ENCODE measurements at regions not wholly inside any gene's neighbourhood (a gene's known extent, or its start where the extent isn't known, plus 50 kb on each side); places are given as distances from the start of the nearest gene placed in this dataset.

- POLR2A ChIA-PET = interaction anchor here (0.7 to 0.9 kb wide), 3 partner anchors 20 to 864 kb away, joined by 3 to 4 read pairs (median 3); no protein-coding TSS in a partner anchor
These were observed 393.4 kb upstream of the SULF2 start for GRCh38 chr20:48178633-48179032.

GRCh38 chr20:48177058-48177457 is 391.8 kb upstream of the SULF2 start:
- no peak overlapping the region for H3K27ac Mint-ChIP-seq (ENCODE audit: low read depth, unreplicated experiment)
- H3K4me3 Mint-ChIP-seq (ENCODE audit: unreplicated experiment) = no peak overlapping the region
- no peak for DNase-seq (ENCODE audit: unreplicated experiment)
- CTCF ChIA-PET = no interaction called here
- no peak for TF ChIP-seq CTCF (IDR thresholded peaks at IDR 0.05; ENCODE audit: unreplicated experiment)
- POLR2A ChIA-PET = no interaction called here
- intact Hi-C loops (cut with micrococcal nuclease) = no loop called here
- peaks cover 31% of the 10 kb centered on the region for H3K27me3 Mint-ChIP-seq (ENCODE audit: insufficient read depth, unreplicated experiment)
- no peaks in the 10 kb centered on the region for H3K36me3 Mint-ChIP-seq (ENCODE audit: insufficient read depth, unreplicated experiment)
- no TSS peak for BruUV-seq (replicated peaks)
- peaks cover 21% of the 10 kb centered on the region for H3K4me1 Mint-ChIP-seq (ENCODE audit: insufficient read depth, unreplicated experiment)
- H3K9me3 Mint-ChIP-seq (ENCODE audit: unreplicated experiment) = peaks cover 5% of the 10 kb centered on the region

More at GRCh38 chr20:48178633-48179032, 393.4 kb upstream of the SULF2 start:
- DNase-seq (ENCODE audit: unreplicated experiment) = no peak
- peaks cover 21% of the 10 kb centered on the region for H3K4me1 Mint-ChIP-seq (ENCODE audit: insufficient read depth, unreplicated experiment)
- H3K27ac Mint-ChIP-seq (ENCODE audit: low read depth, unreplicated experiment) = no peak overlapping the region
- intact Hi-C loops (cut with micrococcal nuclease) = no loop called here
- CTCF ChIA-PET = no interaction called here
- no peak overlapping the region for H3K4me3 Mint-ChIP-seq (ENCODE audit: unreplicated experiment)
- peaks cover 15% of the 10 kb centered on the region for H3K27me3 Mint-ChIP-seq (ENCODE audit: insufficient read depth, unreplicated experiment)
- BruUV-seq (replicated peaks) = no TSS peak
- H3K36me3 Mint-ChIP-seq (ENCODE audit: insufficient read depth, unreplicated experiment) = no peaks in the 10 kb centered on the region
- TF ChIP-seq CTCF (IDR thresholded peaks at IDR 0.05; ENCODE audit: unreplicated experiment) = no peak
- H3K9me3 Mint-ChIP-seq (ENCODE audit: unreplicated experiment) = peaks cover 5% of the 10 kb centered on the region

GRCh38 chr20:48176139-48176538 is 390.9 kb upstream of the SULF2 start:
- ChIA-PET CTCF (no interaction called here), POLR2A (interaction anchor here (0.8 kb wide), 1 partner anchor 13 kb away, joined by 3 read pairs; no protein-coding TSS in a partner anchor)
- no peak for DNase-seq (ENCODE audit: unreplicated experiment)
- intact Hi-C loops (cut with micrococcal nuclease) = no loop called here
- Mint-ChIP-seq H3K36me3 (ENCODE audit: insufficient read depth, unreplicated experiment) (no peaks in the 10 kb centered on the region), H3K4me1 (ENCODE audit: insufficient read depth, unreplicated experiment) (peaks cover 17% of the 10 kb centered on the region), H3K9me3 (ENCODE audit: unreplicated experiment) (no peaks in the 10 kb centered on the region), H3K27ac (ENCODE audit: low read depth, unreplicated experiment) (no peak overlapping the region), H3K4me3 (ENCODE audit: unreplicated experiment) (no peak overlapping the region), H3K27me3 (ENCODE audit: insufficient read depth, unreplicated experiment) (peaks cover 40% of the 10 kb centered on the region)
- no TSS peak for BruUV-seq (replicated peaks)
- no peak for TF ChIP-seq CTCF (IDR thresholded peaks at IDR 0.05; ENCODE audit: unreplicated experiment)

GRCh38 chr20:48175261-48175660 is 390.0 kb upstream of the SULF2 start:
- H3K27ac Mint-ChIP-seq (ENCODE audit: low read depth, unreplicated experiment) = no peak overlapping the region
- H3K9me3 Mint-ChIP-seq (ENCODE audit: unreplicated experiment) = no peaks in the 10 kb centered on the region
- no peaks in the 10 kb centered on the region for H3K36me3 Mint-ChIP-seq (ENCODE audit: insufficient read depth, unreplicated experiment)
- H3K4me3 Mint-ChIP-seq (ENCODE audit: unreplicated experiment) = no peak overlapping the region
- intact Hi-C loops (cut with micrococcal nuclease) = no loop called here
- ChIA-PET CTCF (no interaction called here), POLR2A (no interaction called here)
- peaks cover 49% of the 10 kb centered on the region for H3K27me3 Mint-ChIP-seq (ENCODE audit: insufficient read depth, unreplicated experiment)
- BruUV-seq (replicated peaks) = no TSS peak
- H3K4me1 Mint-ChIP-seq (ENCODE audit: insufficient read depth, unreplicated experiment) = peaks cover 10% of the 10 kb centered on the region
- DNase-seq (ENCODE audit: unreplicated experiment) = no peak
- TF ChIP-seq CTCF (IDR thresholded peaks at IDR 0.05; ENCODE audit: unreplicated experiment) = no peak

Data from MCF 10A (cell line).